Natural killer cell (primary cell): ENCODE measurements at regions not wholly inside any gene's neighbourhood (a gene's known extent, or its start where the extent isn't known, plus 50 kb on each side); places are given as distances from the start of the nearest gene placed in this dataset.

ENCODE experiments used
- ATAC-seq, 3 donors: fragments of 150-1000 bp in 2 of 3; fragments of 200-7000 bp in 1 of 3; cut with Tn5 transposase; 1 replicate in 1 of 3; 2 replicates in 2 of 3; pipeline ENCODE4 v1.10.0; 2021; ENCODE audit warnings: mild to moderate bottlenecking in 2 of 3, moderate library complexity in 2 of 3
- DNase-seq, 2 donors: peaks; one replicate each; pipeline versions ENCODE4 v3.0.0 to v3.0.0-alpha.2; 2013 to 2021; ENCODE audit warnings: mixed read lengths in 1 of 2
- H3K27ac ChIP-seq: one replicate; pipeline ENCODE4 v1.5.1; 2013; ENCODE audit warnings: mild to moderate bottlenecking, low read length
- H3K27me3 ChIP-seq: one replicate; pipeline ENCODE4 v1.6.1; 2013; ENCODE audit warnings: low read length; ENCODE audit not compliant: control insufficient read depth, insufficient read depth
- H3K36me3 ChIP-seq: one replicate; pipeline ENCODE4 v1.6.1; 2013; ENCODE audit warnings: low read length; ENCODE audit not compliant: control insufficient read depth, insufficient read depth
- H3K4me1 ChIP-seq: one replicate; pipeline ENCODE4 v1.6.1; 2013; ENCODE audit warnings: low read length; ENCODE audit not compliant: control insufficient read depth, insufficient read depth
- H3K4me3 ChIP-seq: one replicate; pipeline ENCODE4 v1.5.1; 2013; ENCODE audit warnings: low read length
- H3K9me3 ChIP-seq: one replicate; pipeline ENCODE4 v1.6.1; 2013; ENCODE audit warnings: low read length; ENCODE audit not compliant: control insufficient read depth, insufficient read depth
- H3K27ac Mint-ChIP-seq, 2 donors: one replicate each; pipeline ENCODE4 v1.8.0; 2022; ENCODE audit warnings: mild to moderate bottlenecking in 2 of 2, mixed read lengths in 2 of 2, moderate library complexity in 1 of 2
- H3K27me3 Mint-ChIP-seq, 2 donors: one replicate each; pipeline ENCODE4 v1.8.0; 2022; ENCODE audit warnings: low read depth in 2 of 2, mixed read lengths in 2 of 2
- H3K36me3 Mint-ChIP-seq: one replicate; pipeline ENCODE4 v1.8.0; 2022; ENCODE audit warnings: mixed read lengths
- H3K4me1 Mint-ChIP-seq, 2 donors: one replicate each; pipeline ENCODE4 v1.8.0; 2022; ENCODE audit warnings: mixed read lengths in 2 of 2
- H3K4me3 Mint-ChIP-seq: one replicate; pipeline ENCODE4 v1.8.0; 2022; ENCODE audit warnings: mild to moderate bottlenecking, moderate library complexity, mixed read lengths
- H3K9me3 Mint-ChIP-seq, 2 donors: one replicate each; pipeline ENCODE4 v1.8.0; 2022; ENCODE audit warnings: mixed read lengths in 2 of 2
- WGBS: methylation state at CpG from one replicate; pipeline ENCODE4 v1.1.7; 2013; ENCODE audit warnings: missing lambda C conversion rate; ENCODE audit not compliant: insufficient coverage; 5-methylcytosine and 5-hydroxymethylcytosine counted together
- intact Hi-C: fragments of 100-400 bp; cut with micrococcal nuclease; formaldehyde crosslinking; loops from one replicate; pipeline ENCODE4 v1.14.2; 2022
- TF ChIP-seq, protein P1 (sequence below): fragments of 200-600 bp; IDR thresholded peaks from one replicate; pipeline ENCODE4 v1.8.0; 2022; ENCODE audit warnings: antibody characterized with exemption

DNA sequence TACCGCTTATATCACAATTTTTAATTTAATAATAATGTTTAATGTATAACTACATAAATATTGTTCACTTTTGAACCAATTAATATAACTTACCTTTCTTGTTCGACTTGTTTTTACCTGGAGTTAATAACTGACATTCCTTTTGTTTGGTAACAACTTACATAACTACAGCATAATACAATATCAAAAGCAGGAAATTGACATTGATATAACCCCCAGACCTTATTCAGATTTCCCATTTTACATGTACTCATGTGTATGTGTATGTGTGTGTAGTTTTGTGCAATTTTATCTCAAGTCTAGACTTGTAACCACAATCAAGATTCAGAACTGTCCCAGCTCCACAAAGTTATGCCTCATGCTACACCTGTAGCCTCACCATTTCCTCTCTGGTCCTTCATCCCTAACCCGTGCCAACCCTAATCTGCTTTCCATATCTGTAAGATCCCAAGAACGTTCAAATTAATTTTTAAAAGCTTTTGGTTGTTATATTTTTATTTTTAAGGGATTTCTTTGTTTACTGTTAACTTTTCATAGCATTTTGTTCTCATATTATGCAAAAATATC is 190.6 kb downstream of the MANEA start:
- Mint-ChIP-seq H3K9me3 (peaks cover 13 to 16% of the 10 kb centered on the region in 2 donors), H3K36me3 (no peaks in the 10 kb centered on the region), H3K4me3 (no peak overlapping the region), H3K27ac (no peak overlapping the region), H3K27me3 (no peaks in the 10 kb centered on the region), H3K4me1 (no peaks in the 10 kb centered on the region)
- TF ChIP-seq, protein P1, sequence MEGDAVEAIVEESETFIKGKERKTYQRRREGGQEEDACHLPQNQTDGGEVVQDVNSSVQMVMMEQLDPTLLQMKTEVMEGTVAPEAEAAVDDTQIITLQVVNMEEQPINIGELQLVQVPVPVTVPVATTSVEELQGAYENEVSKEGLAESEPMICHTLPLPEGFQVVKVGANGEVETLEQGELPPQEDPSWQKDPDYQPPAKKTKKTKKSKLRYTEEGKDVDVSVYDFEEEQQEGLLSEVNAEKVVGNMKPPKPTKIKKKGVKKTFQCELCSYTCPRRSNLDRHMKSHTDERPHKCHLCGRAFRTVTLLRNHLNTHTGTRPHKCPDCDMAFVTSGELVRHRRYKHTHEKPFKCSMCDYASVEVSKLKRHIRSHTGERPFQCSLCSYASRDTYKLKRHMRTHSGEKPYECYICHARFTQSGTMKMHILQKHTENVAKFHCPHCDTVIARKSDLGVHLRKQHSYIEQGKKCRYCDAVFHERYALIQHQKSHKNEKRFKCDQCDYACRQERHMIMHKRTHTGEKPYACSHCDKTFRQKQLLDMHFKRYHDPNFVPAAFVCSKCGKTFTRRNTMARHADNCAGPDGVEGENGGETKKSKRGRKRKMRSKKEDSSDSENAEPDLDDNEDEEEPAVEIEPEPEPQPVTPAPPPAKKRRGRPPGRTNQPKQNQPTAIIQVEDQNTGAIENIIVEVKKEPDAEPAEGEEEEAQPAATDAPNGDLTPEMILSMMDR = no peak
- Histone ChIP-seq H3K9me3 (no peaks in the 10 kb centered on the region), H3K27ac (no peak overlapping the region), H3K4me3 (no peak overlapping the region), H3K4me1 (no peaks in the 10 kb centered on the region), H3K36me3 (no peaks in the 10 kb centered on the region), H3K27me3 (no peaks in the 10 kb centered on the region)
- ATAC-seq = no peak
- intact Hi-C loops = no loop called here
- 73% methylated on average over 2 of the region's 4 CpGs for WGBS
- DNase-seq = no peak

DNA sequence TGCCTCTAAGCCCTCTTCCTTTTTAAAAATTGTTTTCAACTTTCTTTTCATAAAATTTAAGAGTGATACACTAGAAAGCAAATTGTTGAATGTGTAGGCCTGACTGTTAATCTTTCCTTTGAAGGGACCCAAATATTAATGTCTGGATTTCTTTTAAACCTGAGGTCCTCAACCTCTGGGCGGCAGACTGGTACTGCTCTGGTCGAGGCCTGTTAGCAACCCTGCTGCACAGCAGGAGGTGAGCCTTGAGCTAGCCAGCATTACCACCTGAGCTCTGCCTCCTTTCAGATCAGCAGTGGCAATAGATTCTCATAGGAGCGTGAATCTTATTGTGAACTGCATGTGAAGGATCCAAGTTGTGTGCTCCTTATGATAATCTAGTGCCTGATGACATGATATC is 191.2 kb downstream of the MANEA start:
- H3K4me3 Mint-ChIP-seq = no peak overlapping the region
- intact Hi-C loops = no loop called here
- H3K27me3 Mint-ChIP-seq = no peaks in the 10 kb centered on the region
- no peak overlapping the region for H3K27ac Mint-ChIP-seq
- WGBS = 51% methylated on average over 3 of the region's 3 CpGs
- peaks cover 17 to 18% of the 10 kb centered on the region in 2 donors for H3K9me3 Mint-ChIP-seq
- TF ChIP-seq, protein P1 = no peak
- Histone ChIP-seq H3K4me3 (no peak overlapping the region), H3K27me3 (no peaks in the 10 kb centered on the region), H3K9me3 (no peaks in the 10 kb centered on the region), H3K27ac (no peak overlapping the region), H3K36me3 (no peaks in the 10 kb centered on the region), H3K4me1 (no peaks in the 10 kb centered on the region)
- H3K4me1 Mint-ChIP-seq = no peaks in the 10 kb centered on the region
- no peaks in the 10 kb centered on the region for H3K36me3 Mint-ChIP-seq
- ATAC-seq (no peak), DNase-seq (no peak)

DNA sequence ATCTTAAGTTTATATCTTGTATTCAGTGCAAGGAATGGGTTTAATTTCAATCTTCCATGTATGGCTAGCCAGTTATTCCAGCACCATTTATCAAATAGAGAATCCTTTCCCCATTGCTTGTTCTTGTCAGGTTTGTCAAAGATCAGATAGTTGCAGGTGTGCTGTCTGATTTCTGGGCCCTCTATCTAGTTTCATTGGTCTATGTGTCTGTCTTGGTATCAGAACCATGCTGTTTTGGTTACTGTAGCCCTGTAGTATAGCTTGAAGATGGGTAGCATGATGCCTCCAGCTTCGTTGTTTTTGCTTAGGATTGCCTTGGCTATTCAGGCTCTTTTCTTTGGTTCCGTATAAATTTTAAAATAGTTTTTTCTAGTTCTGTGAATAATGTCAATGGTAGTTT is 200.0 kb downstream of the MANEA start:
- TF ChIP-seq, protein P1 = no peak
- no peak overlapping the region for H3K27ac ChIP-seq
- no peaks in the 10 kb centered on the region for H3K9me3 ChIP-seq
- no peaks in the 10 kb centered on the region for H3K36me3 ChIP-seq
- Mint-ChIP-seq H3K9me3 (peaks cover 8 to 18% of the 10 kb centered on the region in 2 donors), H3K27ac (no peak overlapping the region), H3K36me3 (no peaks in the 10 kb centered on the region), H3K27me3 (no peaks in the 10 kb centered on the region), H3K4me1 (no peaks in the 10 kb centered on the region), H3K4me3 (no peak overlapping the region)
- ATAC-seq (no peak), DNase-seq (no peak)
- no peaks in the 10 kb centered on the region for H3K4me1 ChIP-seq
- H3K4me3 ChIP-seq = no peak overlapping the region
- H3K27me3 ChIP-seq = no peaks in the 10 kb centered on the region
- intact Hi-C loops = no loop called here
- WGBS = 86% methylated on average over 2 of the region's 2 CpGs

DNA sequence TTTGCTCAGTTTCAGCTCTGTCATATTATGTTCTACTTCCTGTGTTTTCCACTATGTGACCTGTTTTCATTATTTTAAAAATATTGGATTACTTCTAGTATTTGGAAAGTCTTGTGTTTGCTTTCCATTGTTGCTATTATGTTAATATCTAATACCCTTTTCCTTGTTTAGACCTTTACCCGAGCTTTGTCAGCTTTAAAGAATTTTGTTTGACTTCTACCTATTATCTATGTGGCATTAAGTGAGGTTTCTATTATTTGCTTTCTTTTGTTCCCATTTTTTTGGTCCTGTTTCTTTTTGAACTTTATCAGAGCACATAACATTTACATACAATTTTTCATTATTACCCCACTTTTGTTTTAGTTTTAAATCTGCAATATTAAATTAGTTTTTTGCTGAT is 202.7 kb downstream of the MANEA start:
- Mint-ChIP-seq H3K27ac (no peak overlapping the region), H3K4me1 (no peaks in the 10 kb centered on the region), H3K9me3 (peaks cover 8 to 14% of the 10 kb centered on the region in 2 donors), H3K27me3 (no peaks in the 10 kb centered on the region), H3K36me3 (no peaks in the 10 kb centered on the region), H3K4me3 (no peak overlapping the region)
- ATAC-seq = no peak
- H3K4me3 ChIP-seq = no peak overlapping the region
- no peaks in the 10 kb centered on the region for H3K36me3 ChIP-seq
- intact Hi-C loops = no loop called here
- DNase-seq = no peak
- no peaks in the 10 kb centered on the region for H3K9me3 ChIP-seq
- H3K27ac ChIP-seq = no peak overlapping the region
- no CpG with 5 or more reads among the region's 1 CpG for WGBS
- no peaks in the 10 kb centered on the region for H3K4me1 ChIP-seq
- TF ChIP-seq, protein P1 = no peak
- no peaks in the 10 kb centered on the region for H3K27me3 ChIP-seq
